Smooth muscle cell (in vitro differentiated cells): ENCODE measurements at regions not wholly inside any gene's neighbourhood (a gene's known extent, or its start where the extent isn't known, plus 50 kb on each side); places are given as distances from the start of the nearest gene placed in this dataset.

Experiments
- DNase-seq: peaks from one replicate; lab custom pipeline; 2025; ENCODE audit not compliant: unreplicated experiment; lab: John Stamatoyannopoulos, UW
- H2AFZ ChIP-seq: fragments of 200-600 bp; sonication (generic); 2 replicates; pipeline ENCODE4 v1.6.0; 2016; ENCODE audit warnings: antibody characterized with exemption, low read depth, mild to moderate bottlenecking
- H3F3A ChIP-seq: fragments of 200-600 bp; sonication (generic); 2 replicates; pipeline ENCODE4 v1.6.0; 2017; ENCODE audit warnings: antibody characterized with exemption, low read depth
- H3K27ac ChIP-seq: fragments of 200-600 bp; sonication (generic); 2 replicates; pipeline ENCODE4 v1.5.1; 2016; ENCODE audit warnings: low read depth, mild to moderate bottlenecking
- H3K27me3 ChIP-seq: fragments of 200-600 bp; sonication (generic); 2 replicates; pipeline ENCODE4 v1.6.1; 2016; ENCODE audit warnings: low read depth, mild to moderate bottlenecking
- H3K36me3 ChIP-seq: fragments of 200-600 bp; sonication (generic); 2 replicates; pipeline ENCODE4 v1.5.1; 2016; ENCODE audit warnings: low read depth
- H3K4me1 ChIP-seq: fragments of 200-600 bp; sonication (generic); 2 replicates; pipeline ENCODE4 v1.5.1; 2016; ENCODE audit warnings: low read depth
- H3K4me2 ChIP-seq: fragments of 200-600 bp; sonication (generic); 2 replicates; pipeline ENCODE4 v1.6.0; 2016; ENCODE audit warnings: mild to moderate bottlenecking
- H3K4me3 ChIP-seq: fragments of 200-600 bp; sonication (generic); 2 replicates; pipeline ENCODE4 v1.5.1; 2016; ENCODE audit warnings: mild to moderate bottlenecking
- H3K79me2 ChIP-seq: fragments of 200-600 bp; sonication (generic); 2 replicates; pipeline ENCODE4 v1.6.0; 2016; ENCODE audit warnings: low read depth, mild to moderate bottlenecking
- H3K9ac ChIP-seq: fragments of 200-600 bp; sonication (generic); 2 replicates; pipeline ENCODE4 v1.6.0; 2016; ENCODE audit warnings: low read depth
- H3K9me3 ChIP-seq: fragments of 200-600 bp; sonication (generic); replicated peaks from 2 replicates; pipeline ENCODE4 v1.5.1; 2016; ENCODE audit warnings: low read depth
- H4K20me1 ChIP-seq: fragments of 200-600 bp; sonication (generic); 2 replicates; pipeline ENCODE4 v1.6.0; 2016; ENCODE audit warnings: low read depth
- CTCF ChIP-seq: fragments of 200-600 bp; sonication (generic); IDR thresholded peaks from 2 replicates; pipeline ENCODE4 v1.5.1; 2017; ENCODE audit warnings: borderline replicate concordance, mild to moderate bottlenecking, antibody characterized with exemption; ENCODE audit not compliant: insufficient read depth, poor library complexity, severe bottlenecking
- WGBS: methylation state at CpG from one replicate; pipeline ENCODE4 v1.1.7; 2016; ENCODE audit warnings: low lambda C conversion rate; 5-methylcytosine and 5-hydroxymethylcytosine counted together

GRCh38 chr9:117470455-117470854, 55.6 kb upstream of the ASTN2 start:
- Histone ChIP-seq H4K20me1 (no peaks in the 10 kb centered on the region), H2AFZ (no peak overlapping the region), H3K9me3 (no peaks in the 10 kb centered on the region), H3K9ac (no peak overlapping the region), H3K79me2 (no peaks in the 10 kb centered on the region), H3K4me2 (no peak overlapping the region), H3K4me3 (no peak overlapping the region), H3K27me3 (no peaks in the 10 kb centered on the region), H3K4me1 (no peaks in the 10 kb centered on the region), H3K36me3 (no peaks in the 10 kb centered on the region), H3K27ac (no peak overlapping the region), H3F3A (no peaks in the 10 kb centered on the region)
- no peak for TF ChIP-seq CTCF
- DNase-seq, result no peak
- WGBS, result 74% methylated on average over 1 of the region's 1 CpG

GRCh38 chr9:117466111-117466510, 51.3 kb upstream of the ASTN2 start:
- Histone ChIP-seq H3K4me1 (no peaks in the 10 kb centered on the region), H3K27ac (no peak overlapping the region), H3K4me2 (no peak overlapping the region), H3K79me2 (no peaks in the 10 kb centered on the region), H3K27me3 (no peaks in the 10 kb centered on the region), H3F3A (no peaks in the 10 kb centered on the region), H2AFZ (no peak overlapping the region), H3K36me3 (no peaks in the 10 kb centered on the region), H3K9ac (no peak overlapping the region), H4K20me1 (no peaks in the 10 kb centered on the region), H3K9me3 (no peaks in the 10 kb centered on the region), H3K4me3 (no peak overlapping the region)
- 78% methylated on average over 3 of the region's 3 CpGs for WGBS
- DNase-seq, result no peak
- TF ChIP-seq CTCF, result no peak

- Histone ChIP-seq H3K4me2 (no peak overlapping the region), H3K4me1 (no peaks in the 10 kb centered on the region), H2AFZ (no peak overlapping the region), H4K20me1 (no peaks in the 10 kb centered on the region), H3K9ac (no peak overlapping the region), H3K27ac (no peak overlapping the region), H3K36me3 (no peaks in the 10 kb centered on the region), H3K79me2 (no peaks in the 10 kb centered on the region), H3K27me3 (no peaks in the 10 kb centered on the region), H3K4me3 (no peak overlapping the region), H3F3A (no peaks in the 10 kb centered on the region), H3K9me3 (no peaks in the 10 kb centered on the region)
- DNase-seq, result no peak
- WGBS, result 94% methylated on average over 4 of the region's 4 CpGs
- no peak for TF ChIP-seq CTCF
Observed at GRCh38 chr9:117465706-117466105, 50.8 kb upstream of the ASTN2 start.

GRCh38 chr9:117464941-117465616, 50.2 kb upstream of the ASTN2 start:
- Histone ChIP-seq H4K20me1 (no peaks in the 10 kb centered on the region), H3K36me3 (no peaks in the 10 kb centered on the region), H3K27ac (no peak overlapping the region), H3K4me1 (no peaks in the 10 kb centered on the region), H3K9ac (no peak overlapping the region), H2AFZ (no peak overlapping the region), H3K79me2 (no peaks in the 10 kb centered on the region), H3K27me3 (no peaks in the 10 kb centered on the region), H3F3A (no peaks in the 10 kb centered on the region), H3K4me3 (no peak overlapping the region), H3K9me3 (no peaks in the 10 kb centered on the region), H3K4me2 (no peak overlapping the region)
- WGBS, result 95% methylated on average over 1 of the region's 1 CpG
- DNase-seq, result no peak
- no peak for TF ChIP-seq CTCF
